HCT116 (cell line): ENCODE measurements at regions not wholly inside any gene's neighbourhood (a gene's known extent, or its start where the extent isn't known, plus 50 kb on each side); places are given as distances from the start of the nearest gene placed in this dataset.

Source experiments
- ATAC-seq: fragments of 200-7000 bp; cut with Tn5 transposase; 2 replicates; pipeline ENCODE4 v1.9.1; 2020; ENCODE audit warnings: mild to moderate bottlenecking, moderate library complexity
- BruUV-seq: library from RNA; stranded (reverse); fragments of 400-500 nt; replicated peaks from 2 replicates; lab custom pipeline; 2021; lab: Mats Ljungman, UMichigan
- CTCF ChIA-PET: fragments of 300-600 bp; sonication (Branson Sonifier 250); formaldehyde crosslinking; loops from one replicate; lab custom pipeline; 2021; ENCODE audit warnings: antibody characterized with exemption; lab: Charles Lee
- POLR2A ChIA-PET: fragments of 300-600, 350-600 bp; sonication (Branson Sonifier 250); formaldehyde crosslinking; loops from one replicate; lab custom pipeline; 2021; ENCODE audit warnings: antibody characterized with exemption; lab: Charles Lee
- RAD21 ChIA-PET, 2 experiments: fragments of 300-600 bp; sonication (Branson Sonifier 250); formaldehyde crosslinking; loops; one replicate each; lab custom pipeline; 2023; ENCODE audit warnings: low total read pairs in 2 of 2; ENCODE audit not compliant: uncharacterized antibody in 2 of 2, unreplicated experiment in 2 of 2, low non-redundant PET in 1 of 2; lab: Charles Lee
- DNase-seq: peaks from one replicate; pipeline ENCODE4 v3.0.0-alpha.2; 2010; ENCODE audit warnings: low read depth, low spot score
- H2AFZ ChIP-seq: fragments of 200-600 bp; shearing (Covaris generic), sonication (generic); 2 replicates; pipeline ENCODE4 v1.6.1; 2017; ENCODE audit warnings: low read depth, mixed run types, mixed read lengths, antibody characterized with exemption, low read length; ENCODE audit not compliant: poor library complexity, severe bottlenecking
- H3K27ac ChIP-seq: 2 replicates; pipeline ENCODE4 v1.5.1; 2012; ENCODE audit warnings: low read depth, low read length
- H3K27me3 ChIP-seq: fragments of 200-600 bp; sonication (generic); 2 replicates; pipeline ENCODE4 v1.6.1; 2016; ENCODE audit warnings: mixed run types, low read length, mixed read lengths; ENCODE audit not compliant: insufficient read depth
- H3K36me3 ChIP-seq, 2 experiments: fragments of 200-500 bp in 1 of 2; fragments of 200-600 bp in 1 of 2; sonication (Bioruptor generic) in 1 of 2; sonication (generic) in 1 of 2; 2 replicates each; pipeline versions ENCODE4 v1.5.1 to v1.6.1; 2014 to 2016; ENCODE audit warnings: low read length in 2 of 2, inconsistent platforms in 1 of 2, mixed read lengths in 1 of 2, mixed run types in 1 of 2; ENCODE audit not compliant: insufficient read depth in 2 of 2, control insufficient read depth in 1 of 2
- H3K4me1 ChIP-seq, 2 experiments: fragments of 200-600 bp in 1 of 2; sonication (generic) in 1 of 2; 2 replicates each; pipeline versions ENCODE4 v1.5.1 to v1.6.1; 2012 to 2017; ENCODE audit warnings: low read length in 2 of 2, inconsistent platforms in 1 of 2, mild to moderate bottlenecking in 1 of 2, mixed read lengths in 1 of 2, mixed run types in 1 of 2, moderate library complexity in 1 of 2; ENCODE audit not compliant: insufficient read depth in 2 of 2, control insufficient read depth in 1 of 2
- H3K4me2 ChIP-seq: fragments of 200-600 bp; sonication (generic); 2 replicates; pipeline ENCODE4 v1.6.1; 2017; ENCODE audit warnings: mixed run types, low read length, mixed read lengths
- H3K4me3 ChIP-seq, 2 experiments: fragments of 200-600 bp in 1 of 2; sonication (generic) in 1 of 2; replicated peaks in 1 of 2; 2 replicates each; pipeline ENCODE4 v1.5.1; 2011 to 2016; ENCODE audit warnings: low read length in 2 of 2, control low read depth in 1 of 2, low read depth in 1 of 2, mild to moderate bottlenecking in 1 of 2, mixed read lengths in 1 of 2, mixed run types in 1 of 2
- H3K79me2 ChIP-seq: fragments of 200-600 bp; sonication (generic); 2 replicates; pipeline ENCODE4 v1.6.1; 2017; ENCODE audit warnings: mild to moderate bottlenecking, mixed run types, low read length, moderate library complexity, mixed read lengths; ENCODE audit not compliant: insufficient read depth
- H3K9ac ChIP-seq: fragments of 200-600 bp; sonication (generic); 2 replicates; pipeline ENCODE4 v1.6.1; 2016; ENCODE audit warnings: low read length, mixed read lengths
- H3K9me2 ChIP-seq: fragments of 200-600 bp; sonication (generic), shearing (Covaris generic); 2 replicates; pipeline ENCODE4 v1.6.1; 2017; ENCODE audit warnings: mixed run types, mild to moderate bottlenecking, moderate library complexity; ENCODE audit not compliant: insufficient read depth
- H3K9me3 ChIP-seq, 2 experiments: fragments of 200-500 bp in 1 of 2; fragments of 200-600 bp in 1 of 2; sonication (Bioruptor generic) in 1 of 2; sonication (generic) in 1 of 2; 2 replicates each; pipeline ENCODE4 v1.6.1; 2014 to 2017; ENCODE audit warnings: low read length in 2 of 2, mixed read lengths in 2 of 2, inconsistent platforms in 1 of 2, low read depth in 1 of 2, mild to moderate bottlenecking in 1 of 2, mixed run types in 1 of 2, moderate library complexity in 1 of 2; ENCODE audit not compliant: control insufficient read depth in 1 of 2, insufficient read depth in 1 of 2
- H4K20me1 ChIP-seq: fragments of 200-600 bp; sonication (generic), shearing (Covaris generic); 2 replicates; pipeline ENCODE4 v1.6.1; 2017; ENCODE audit warnings: mixed run types, mild to moderate bottlenecking, moderate library complexity; ENCODE audit not compliant: insufficient read depth
- ATF3 ChIP-seq: IDR thresholded peaks from 2 replicates; pipeline ENCODE4 v1.6.1; 2012
- CEBPB ChIP-seq: IDR thresholded peaks from 2 replicates; pipeline ENCODE4 v1.6.1; 2012; ENCODE audit warnings: low read depth
- EGR1 ChIP-seq: IDR thresholded peaks from 2 replicates; pipeline ENCODE4 v1.6.1; 2012; ENCODE audit warnings: low read depth
- ELF1 ChIP-seq: IDR thresholded peaks from 2 replicates; pipeline ENCODE4 v1.6.1; 2012; ENCODE audit warnings: low read depth, borderline replicate concordance
- EZH2phosphoT487 ChIP-seq: fragments of 200-600 bp; IDR thresholded peaks from 2 replicates; pipeline ENCODE4 v1.6.1; 2018; ENCODE audit warnings: antibody characterized with exemption, borderline replicate concordance
- FOSL1 ChIP-seq: IDR thresholded peaks from 2 replicates; pipeline ENCODE4 v1.6.1; 2012; ENCODE audit warnings: low read depth
- JUND ChIP-seq: IDR thresholded peaks from 2 replicates; pipeline ENCODE4 v1.6.1; 2012
- POLR2A ChIP-seq: IDR thresholded peaks from 2 replicates; pipeline ENCODE4 v1.7.0; 2011; ENCODE audit warnings: borderline replicate concordance; ENCODE audit not compliant: insufficient read depth, insufficient read length; ENCODE audit errors: extremely low read depth
- POLR2AphosphoS5 ChIP-seq: IDR thresholded peaks from 2 replicates; pipeline ENCODE4 v1.6.1; 2011; ENCODE audit warnings: mild to moderate bottlenecking, low read depth, low read length, moderate library complexity
- RAD21 ChIP-seq: IDR thresholded peaks from 2 replicates; pipeline ENCODE4 v1.6.1; 2012; ENCODE audit warnings: low read depth, mild to moderate bottlenecking
- REST ChIP-seq: IDR thresholded peaks from 2 replicates; pipeline ENCODE4 v1.6.1; 2012; ENCODE audit warnings: low read depth
- SP1 ChIP-seq: IDR thresholded peaks from 2 replicates; pipeline ENCODE4 v1.6.1; 2012; ENCODE audit warnings: low read depth
- SRF ChIP-seq: IDR thresholded peaks from 2 replicates; pipeline ENCODE4 v1.6.1; 2012; ENCODE audit warnings: low read depth
- ZFX ChIP-seq: fragments of 450-650 bp; IDR thresholded peaks from 2 replicates; pipeline ENCODE4 v1.6.1; 2017
- intact Hi-C: fragments of 100-400 bp; cut with micrococcal nuclease; formaldehyde crosslinking; loops from 2 replicates; pipeline ENCODE4 v1.10.0; 2022
- TF ChIP-seq, protein P1 (sequence below), 3 experiments: fragments of 200-600 bp in 1 of 3; sonication (generic) in 1 of 3; IDR thresholded peaks in 2 of 3; conservative IDR thresholded peaks in 1 of 3; 2 replicates each; pipeline ENCODE4 v1.5.1; 2012 to 2017; ENCODE audit warnings: low read depth in 2 of 3, low read length in 2 of 3, antibody characterized with exemption in 1 of 3, borderline replicate concordance in 1 of 3, control low read depth in 1 of 3, mild to moderate bottlenecking in 1 of 3, mixed read lengths in 1 of 3, mixed run types in 1 of 3, moderate library complexity in 1 of 3; ENCODE audit not compliant: insufficient read depth in 1 of 3

DNA sequence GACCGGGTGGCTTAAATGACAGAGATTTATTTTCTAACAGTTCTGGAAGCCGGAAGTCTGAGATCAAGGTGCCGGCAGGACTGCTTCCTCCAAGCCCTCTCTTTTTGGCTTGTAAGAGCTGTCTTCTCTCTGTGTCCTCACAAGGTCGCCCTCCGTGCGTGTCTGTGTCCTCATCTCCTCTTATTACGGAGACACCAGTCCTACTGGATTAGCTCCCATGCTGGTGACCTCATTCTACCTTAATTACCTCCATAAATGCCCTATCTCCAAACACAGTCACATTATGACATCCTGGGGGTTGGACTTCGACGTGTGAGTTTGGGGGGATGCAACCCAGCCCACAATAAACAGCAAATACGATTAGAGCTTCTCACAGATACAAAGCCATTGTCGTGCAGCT, 161.5 kb downstream of the FOXL1 start:
- intact Hi-C loops = no loop called here
- Histone ChIP-seq H3K4me2 (no peak overlapping the region), H3K9me2 (no peaks in the 10 kb centered on the region), H3K9me3 (no peaks in the 10 kb centered on the region), H3K9ac (no peak overlapping the region), H3K4me3 (no peak overlapping the region), H2AFZ (no peak overlapping the region), H4K20me1 (no peaks in the 10 kb centered on the region), H3K27me3 (no peaks in the 10 kb centered on the region; the same call in 1 of the 2 replicates), H3K4me1 (peaks cover 2 to 7% of the 10 kb centered on the region in 2 experiments; a peak in 3 of 4 replicates), H3K27ac (no peak overlapping the region), H3K36me3 (no peaks in the 10 kb centered on the region), H3K79me2 (no peaks in the 10 kb centered on the region)
- TF ChIP-seq SP1 (no peak), ATF3 (no peak), EZH2phosphoT487 (no peak), FOSL1 (no peak), JUND (no peak), SRF (no peak), RAD21 (no peak), REST (no peak), ELF1 (no peak), POLR2A (no peak), POLR2AphosphoS5 (no peak), CEBPB (no peak), EGR1 (no peak), ZFX (no peak)
- TF ChIP-seq, protein P1, sequence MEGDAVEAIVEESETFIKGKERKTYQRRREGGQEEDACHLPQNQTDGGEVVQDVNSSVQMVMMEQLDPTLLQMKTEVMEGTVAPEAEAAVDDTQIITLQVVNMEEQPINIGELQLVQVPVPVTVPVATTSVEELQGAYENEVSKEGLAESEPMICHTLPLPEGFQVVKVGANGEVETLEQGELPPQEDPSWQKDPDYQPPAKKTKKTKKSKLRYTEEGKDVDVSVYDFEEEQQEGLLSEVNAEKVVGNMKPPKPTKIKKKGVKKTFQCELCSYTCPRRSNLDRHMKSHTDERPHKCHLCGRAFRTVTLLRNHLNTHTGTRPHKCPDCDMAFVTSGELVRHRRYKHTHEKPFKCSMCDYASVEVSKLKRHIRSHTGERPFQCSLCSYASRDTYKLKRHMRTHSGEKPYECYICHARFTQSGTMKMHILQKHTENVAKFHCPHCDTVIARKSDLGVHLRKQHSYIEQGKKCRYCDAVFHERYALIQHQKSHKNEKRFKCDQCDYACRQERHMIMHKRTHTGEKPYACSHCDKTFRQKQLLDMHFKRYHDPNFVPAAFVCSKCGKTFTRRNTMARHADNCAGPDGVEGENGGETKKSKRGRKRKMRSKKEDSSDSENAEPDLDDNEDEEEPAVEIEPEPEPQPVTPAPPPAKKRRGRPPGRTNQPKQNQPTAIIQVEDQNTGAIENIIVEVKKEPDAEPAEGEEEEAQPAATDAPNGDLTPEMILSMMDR (IDR thresholded peaks at IDR 0.05 in 2 of 3, conservative IDR thresholded peaks at IDR 0.05 in 1 of 3; ENCODE audit: borderline replicate concordance in 1 of 3, insufficient read depth in 1 of 3, low read depth in 2 of 3, low read length in 2 of 3) = no peak
- ChIA-PET CTCF (no interaction called here), POLR2A (no interaction called here), RAD21 (no interaction called here)
- ATAC-seq (no peak), DNase-seq (no peak)
- BruUV-seq = no TSS peak
